ENCODE measurements at regions not wholly inside any gene's neighbourhood (a gene's known extent, or its start where the extent isn't known, plus 50 kb on each side); places are given as distances from the start of the nearest gene placed in this dataset.
"Not testable (repeated sequence)": the region's sequence is repeated elsewhere in the genome, so short reads cannot be mapped to it uniquely, and the experiment has no call there.

DNA sequence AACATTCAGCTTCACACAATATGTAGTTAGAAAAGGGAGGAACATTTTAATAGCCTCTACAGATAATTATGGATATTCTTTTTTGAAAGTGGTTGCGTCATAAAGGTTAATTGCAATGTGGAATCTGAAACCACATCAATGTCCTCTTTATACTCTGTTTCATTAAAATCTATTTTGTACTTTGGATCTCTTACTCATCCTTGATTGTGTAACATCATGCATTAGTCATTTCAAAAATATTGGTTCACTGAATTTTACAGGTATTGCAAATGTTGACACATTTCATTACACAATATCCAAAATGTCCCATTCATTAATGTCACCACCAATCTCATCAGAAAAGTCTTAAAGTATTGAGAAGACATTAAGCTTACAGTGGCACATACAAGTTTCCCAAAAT lies 62.7 kb upstream of the USP9X start:
- peaks cover 9% of the 10 kb centered on the region for H3K4me1 Mint-ChIP-seq (ENCODE audit: unreplicated experiment)
- TF ChIP-seq, protein P1, sequence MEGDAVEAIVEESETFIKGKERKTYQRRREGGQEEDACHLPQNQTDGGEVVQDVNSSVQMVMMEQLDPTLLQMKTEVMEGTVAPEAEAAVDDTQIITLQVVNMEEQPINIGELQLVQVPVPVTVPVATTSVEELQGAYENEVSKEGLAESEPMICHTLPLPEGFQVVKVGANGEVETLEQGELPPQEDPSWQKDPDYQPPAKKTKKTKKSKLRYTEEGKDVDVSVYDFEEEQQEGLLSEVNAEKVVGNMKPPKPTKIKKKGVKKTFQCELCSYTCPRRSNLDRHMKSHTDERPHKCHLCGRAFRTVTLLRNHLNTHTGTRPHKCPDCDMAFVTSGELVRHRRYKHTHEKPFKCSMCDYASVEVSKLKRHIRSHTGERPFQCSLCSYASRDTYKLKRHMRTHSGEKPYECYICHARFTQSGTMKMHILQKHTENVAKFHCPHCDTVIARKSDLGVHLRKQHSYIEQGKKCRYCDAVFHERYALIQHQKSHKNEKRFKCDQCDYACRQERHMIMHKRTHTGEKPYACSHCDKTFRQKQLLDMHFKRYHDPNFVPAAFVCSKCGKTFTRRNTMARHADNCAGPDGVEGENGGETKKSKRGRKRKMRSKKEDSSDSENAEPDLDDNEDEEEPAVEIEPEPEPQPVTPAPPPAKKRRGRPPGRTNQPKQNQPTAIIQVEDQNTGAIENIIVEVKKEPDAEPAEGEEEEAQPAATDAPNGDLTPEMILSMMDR (IDR thresholded peaks at IDR 0.05; ENCODE audit: unreplicated experiment): no peak
- H3K36me3 Mint-ChIP-seq (ENCODE audit: low read depth, unreplicated experiment): no peaks in the 10 kb centered on the region
- no peak overlapping the region for H3K27ac Mint-ChIP-seq (ENCODE audit: unreplicated experiment)
- H3K9me3 Mint-ChIP-seq (ENCODE audit: unreplicated experiment): no peaks in the 10 kb centered on the region
- no peaks in the 10 kb centered on the region for H3K27me3 Mint-ChIP-seq (ENCODE audit: unreplicated experiment)
- H3K4me3 Mint-ChIP-seq (ENCODE audit: unreplicated experiment): no peak overlapping the region
- no peak for DNase-seq (ENCODE audit: low spot score)

GRCh38 chrX:41023098-41023497 lies 62.1 kb upstream of the USP9X start:
- no peaks in the 10 kb centered on the region for H3K9me3 Mint-ChIP-seq (ENCODE audit: unreplicated experiment)
- TF ChIP-seq, protein P1 (IDR thresholded peaks at IDR 0.05; ENCODE audit: unreplicated experiment): no peak

GRCh38 chrX:41024335-41024734 lies 60.9 kb upstream of the USP9X start:
- not testable (repeated sequence) for H3K4me3 Mint-ChIP-seq (ENCODE audit: unreplicated experiment); DNase-seq (ENCODE audit: low spot score); H3K27ac Mint-ChIP-seq (ENCODE audit: unreplicated experiment); H3K27me3 Mint-ChIP-seq (ENCODE audit: unreplicated experiment); H3K9me3 Mint-ChIP-seq (ENCODE audit: unreplicated experiment); H3K36me3 Mint-ChIP-seq (ENCODE audit: low read depth, unreplicated experiment); H3K4me1 Mint-ChIP-seq (ENCODE audit: unreplicated experiment)

More at GRCh38 chrX:41023098-41023497, 62.1 kb upstream of the USP9X start:
- Mint-ChIP-seq H3K27me3 (ENCODE audit: unreplicated experiment) (no peaks in the 10 kb centered on the region), H3K4me1 (ENCODE audit: unreplicated experiment) (peaks cover 9% of the 10 kb centered on the region), H3K36me3 (ENCODE audit: low read depth, unreplicated experiment) (no peaks in the 10 kb centered on the region), H3K27ac (ENCODE audit: unreplicated experiment) (no peak overlapping the region), H3K4me3 (ENCODE audit: unreplicated experiment) (no peak overlapping the region)
- no peak for DNase-seq (ENCODE audit: low spot score)

- peaks cover 4% of the 10 kb centered on the region for H3K4me1 Mint-ChIP-seq (ENCODE audit: unreplicated experiment)
- no peak overlapping the region for H3K27ac Mint-ChIP-seq (ENCODE audit: unreplicated experiment)
- H3K4me3 Mint-ChIP-seq (ENCODE audit: unreplicated experiment): no peak overlapping the region
- H3K9me3 Mint-ChIP-seq (ENCODE audit: unreplicated experiment): no peaks in the 10 kb centered on the region
- H3K27me3 Mint-ChIP-seq (ENCODE audit: unreplicated experiment): no peaks in the 10 kb centered on the region
- no peak for DNase-seq (ENCODE audit: low spot score)
- no peaks in the 10 kb centered on the region for H3K36me3 Mint-ChIP-seq (ENCODE audit: low read depth, unreplicated experiment)
- TF ChIP-seq, protein P1 (IDR thresholded peaks at IDR 0.05; ENCODE audit: unreplicated experiment): no peak
Measured at GRCh38 chrX:41024755-41025154, 60.5 kb upstream of the USP9X start.

DNA sequence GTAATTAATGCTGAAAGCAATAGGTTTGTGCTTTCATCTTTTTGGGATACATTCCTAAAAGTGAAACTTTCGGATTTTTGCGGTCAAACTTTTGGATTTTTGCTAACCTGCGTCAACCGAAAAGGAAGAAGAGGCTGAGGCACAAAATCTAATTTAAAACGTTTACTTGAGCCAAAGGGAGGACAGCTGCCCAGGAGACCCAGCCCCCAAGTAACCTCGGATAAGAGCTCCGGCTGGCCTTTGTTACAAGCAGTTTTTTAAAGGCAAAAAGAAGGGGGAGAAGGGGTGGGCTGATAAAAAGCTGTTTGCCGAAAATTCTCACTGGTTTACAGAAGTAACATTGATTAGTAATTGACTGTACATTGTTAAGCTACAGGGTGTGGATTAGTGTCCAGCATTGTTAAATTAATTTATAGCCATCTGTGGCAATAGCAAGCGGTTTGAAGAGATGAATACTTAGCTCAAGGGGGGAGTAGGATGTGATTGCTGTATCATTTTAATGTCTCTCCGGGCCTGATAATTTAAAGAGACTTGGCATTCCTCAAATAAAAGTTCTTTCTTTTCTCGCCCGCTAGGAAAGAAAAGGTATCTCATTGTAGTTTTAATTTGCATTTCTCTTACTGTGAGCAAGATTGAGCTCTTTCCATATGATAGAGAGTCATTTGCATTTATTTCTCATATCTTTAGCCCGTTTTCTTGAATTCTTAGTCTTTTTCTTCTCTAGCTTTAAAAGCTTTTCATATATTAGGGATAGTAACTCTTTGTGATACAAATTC lies 59.1 kb upstream of the USP9X start:
- no peak for DNase-seq (ENCODE audit: low spot score)
- Mint-ChIP-seq H3K9me3 (ENCODE audit: unreplicated experiment) (no peaks in the 10 kb centered on the region), H3K36me3 (ENCODE audit: low read depth, unreplicated experiment) (no peaks in the 10 kb centered on the region), H3K27ac (ENCODE audit: unreplicated experiment) (no peak overlapping the region), H3K4me1 (ENCODE audit: unreplicated experiment) (peaks cover 4% of the 10 kb centered on the region), H3K27me3 (ENCODE audit: unreplicated experiment) (no peaks in the 10 kb centered on the region), H3K4me3 (ENCODE audit: unreplicated experiment) (no peak overlapping the region)
- TF ChIP-seq, protein P1 (IDR thresholded peaks at IDR 0.05; ENCODE audit: unreplicated experiment): no peak
